GM18505 (cell line): ENCODE measurements at regions not wholly inside any gene's neighbourhood (a gene's known extent, or its start where the extent isn't known, plus 50 kb on each side); places are given as distances from the start of the nearest gene placed in this dataset.

ENCODE experiments used
- ATAC-seq: cut with Tn5 transposase; IDR thresholded peaks from one replicate; pipeline ENCODE4 v1.9.1; 2021; ENCODE audit not compliant: unreplicated experiment
- POLR2A ChIP-seq: IDR thresholded peaks from 4 replicates; pipeline ENCODE4 v1.6.1; 2011; ENCODE audit warnings: borderline replicate concordance; ENCODE audit not compliant: insufficient read depth, insufficient read length; ENCODE audit errors: extremely low read depth

GRCh38 chrX:69262036-69262936 is 97.0 kb upstream of the PJA1 start:
- no peak for TF ChIP-seq POLR2A
- ATAC-seq: no peak

GRCh38 chrX:69260169-69260568 is 94.9 kb upstream of the PJA1 start:
- TF ChIP-seq POLR2A: no peak
- no peak for ATAC-seq

- ATAC-seq: no peak
- TF ChIP-seq POLR2A: no peak
Measured at GRCh38 chrX:69258893-69259292, 93.6 kb upstream of the PJA1 start.

- TF ChIP-seq POLR2A: no peak
- ATAC-seq: no peak
Measured at GRCh38 chrX:69257499-69258127, 92.4 kb upstream of the PJA1 start.

- ATAC-seq: no peak
- TF ChIP-seq POLR2A: no peak
Measured at GRCh38 chrX:69256291-69256565, 91.0 kb upstream of the PJA1 start.

- no peak for TF ChIP-seq POLR2A
- no peak for ATAC-seq
Measured at GRCh38 chrX:69255441-69256290, 90.4 kb upstream of the PJA1 start.

GRCh38 chrX:69253821-69254220 is 88.6 kb upstream of the PJA1 start:
- TF ChIP-seq POLR2A: no peak
- ATAC-seq: no peak

- TF ChIP-seq POLR2A: no peak
- no peak for ATAC-seq
Measured at GRCh38 chrX:69243276-69243675, 78.0 kb upstream of the PJA1 start.

GRCh38 chrX:69238887-69239231 is 73.6 kb upstream of the PJA1 start:
- TF ChIP-seq POLR2A: no peak
- no peak for ATAC-seq

- TF ChIP-seq POLR2A: no peak
- no peak for ATAC-seq
Measured at GRCh38 chrX:69238114-69238886, 73.0 kb upstream of the PJA1 start.

- no peak for TF ChIP-seq POLR2A
Measured at GRCh38 chrX:69237236-69237635, 72.0 kb upstream of the PJA1 start.

GRCh38 chrX:69236641-69237040 is 71.4 kb upstream of the PJA1 start:
- TF ChIP-seq POLR2A: no peak

More at GRCh38 chrX:69237236-69237635, 72.0 kb upstream of the PJA1 start:
- ATAC-seq: no peak

GRCh38 chrX:69234624-69235023 is 69.4 kb upstream of the PJA1 start:
- ATAC-seq: no peak

More at GRCh38 chrX:69236641-69237040, 71.4 kb upstream of the PJA1 start:
- ATAC-seq: no peak

GRCh38 chrX:69232945-69233344 is 67.7 kb upstream of the PJA1 start:
- no peak for TF ChIP-seq POLR2A
- ATAC-seq: no peak

More at GRCh38 chrX:69234624-69235023, 69.4 kb upstream of the PJA1 start:
- no peak for TF ChIP-seq POLR2A

- TF ChIP-seq POLR2A: no peak
- no peak for ATAC-seq
Measured at GRCh38 chrX:69231903-69232302, 66.7 kb upstream of the PJA1 start.
